Activated CD4-positive, alpha-beta T cell treated with anti-CD3 and anti-CD28 coated beads, Interleukin-2, amount 50 U/mL, for 4 hours (primary cell): ENCODE measurements at regions not wholly inside any gene's neighbourhood (a gene's known extent, or its start where the extent isn't known, plus 50 kb on each side); places are given as distances from the start of the nearest gene placed in this dataset.

Source experiments
- DNase-seq, 2 experiments: peaks; one replicate each; pipeline ENCODE4 v3.0.0-alpha.2; 2020

DNA sequence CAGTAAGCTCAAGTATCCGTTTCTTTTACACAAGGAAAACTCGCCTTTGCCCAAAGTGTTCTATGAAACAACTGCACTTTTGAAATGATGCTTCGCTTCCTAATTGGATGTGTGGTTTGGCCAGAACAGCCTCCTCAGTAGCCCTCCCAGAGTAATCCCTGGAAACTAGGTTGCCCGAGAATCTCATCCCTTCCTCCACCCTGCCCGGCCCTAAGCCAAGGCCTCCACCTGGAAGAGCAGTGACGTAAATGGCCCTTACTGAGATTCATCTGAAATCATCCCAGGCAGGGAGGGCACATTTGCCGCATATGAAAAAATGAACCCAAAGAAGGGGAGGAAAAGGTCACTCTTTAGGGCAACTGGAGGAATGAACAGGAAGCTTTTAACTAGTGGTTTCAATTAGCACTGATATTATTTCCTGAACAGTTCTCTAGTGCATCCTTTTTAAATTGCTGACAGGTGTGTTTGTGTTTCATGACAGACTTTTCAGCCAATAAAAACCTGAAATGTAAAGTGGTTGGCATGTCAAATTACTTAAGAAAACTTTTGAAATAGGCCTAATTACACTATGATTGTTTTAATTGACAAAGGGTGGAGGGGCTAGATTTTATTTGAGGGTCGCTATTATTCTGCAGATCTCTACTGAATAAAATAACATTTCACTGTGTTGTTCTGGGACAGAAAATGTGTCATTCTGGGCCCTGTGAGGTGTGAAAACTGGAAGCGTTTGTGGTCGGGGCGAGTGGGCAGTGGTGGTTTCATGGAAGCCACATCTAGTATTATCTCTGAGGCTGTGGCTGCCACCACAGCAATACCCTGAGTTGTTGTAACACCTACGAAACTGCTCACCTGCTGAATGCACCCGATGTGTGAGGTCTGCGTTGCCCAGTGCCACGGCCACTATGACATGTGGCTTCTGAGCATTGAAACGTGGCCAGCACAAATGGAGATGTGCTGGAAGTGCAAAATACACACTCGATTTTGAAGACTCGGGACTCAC is 112.1 kb downstream of the ZIC5 start:
- DNase-seq = peak; percentile 3 to 18

GRCh38 chr13:99857738-99858137 is 113.8 kb downstream of the ZIC5 start:
- no peak for DNase-seq

DNA sequence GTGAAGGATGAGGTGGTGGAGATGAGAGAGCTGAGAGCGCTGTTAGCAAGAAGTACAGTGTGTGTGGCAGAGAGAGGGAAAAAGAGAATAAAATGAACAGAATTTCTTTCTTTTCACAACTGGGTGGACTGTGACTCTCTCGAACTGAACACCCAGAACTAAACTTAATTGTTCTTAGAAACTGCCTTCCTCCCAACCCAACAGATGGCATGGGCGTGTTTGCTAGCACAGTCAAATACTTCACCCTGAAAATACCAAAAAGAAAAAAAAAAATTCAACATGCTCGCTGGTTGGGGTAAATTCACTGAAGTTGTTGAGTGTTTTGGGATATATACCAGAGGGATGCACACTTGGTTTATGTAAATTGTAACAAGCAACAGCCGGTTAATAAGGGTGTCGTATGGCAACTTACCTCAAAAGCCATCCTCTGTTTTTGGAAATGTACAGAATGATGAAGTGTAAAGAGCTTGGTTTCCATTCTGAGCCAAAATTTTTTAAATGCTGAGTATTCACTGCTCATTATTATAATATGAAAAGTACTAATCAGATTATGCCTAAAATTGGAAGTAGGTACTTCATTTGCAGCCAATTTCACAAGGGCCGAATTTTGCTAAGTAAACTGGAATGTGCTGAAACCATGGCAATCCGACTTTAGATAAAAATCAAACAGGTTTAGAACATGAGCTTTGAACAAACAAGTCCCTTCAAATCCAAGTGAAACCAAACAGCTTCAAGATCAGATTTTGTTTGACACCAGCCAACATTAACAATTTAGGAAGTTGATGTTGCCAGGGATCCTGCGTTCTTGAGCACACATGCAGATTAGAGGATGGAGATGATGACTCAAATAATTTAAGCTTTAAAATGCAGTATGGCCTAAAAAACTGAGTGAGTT is 115.8 kb downstream of the ZIC5 start:
- no peak for DNase-seq

DNA sequence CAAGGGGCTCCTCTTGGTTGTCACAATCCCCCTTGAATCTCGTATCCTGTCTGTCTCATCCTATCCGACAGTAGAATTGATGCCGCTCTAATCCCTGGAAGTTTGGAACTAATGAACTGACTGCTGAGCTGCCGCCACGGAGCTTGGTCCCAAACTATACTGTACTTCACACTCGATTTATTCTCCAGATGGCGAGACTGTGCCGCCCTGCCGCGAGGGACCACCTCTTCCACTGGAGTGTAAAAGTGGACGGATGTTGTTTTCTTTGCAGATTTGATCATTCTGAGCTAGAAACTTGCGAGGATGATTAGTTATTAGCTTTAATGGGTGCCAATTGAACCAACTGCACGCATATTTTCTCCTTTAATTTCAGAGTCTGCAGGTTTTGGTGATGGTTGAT is 117.2 kb downstream of the ZIC5 start:
- no peak for DNase-seq

DNA sequence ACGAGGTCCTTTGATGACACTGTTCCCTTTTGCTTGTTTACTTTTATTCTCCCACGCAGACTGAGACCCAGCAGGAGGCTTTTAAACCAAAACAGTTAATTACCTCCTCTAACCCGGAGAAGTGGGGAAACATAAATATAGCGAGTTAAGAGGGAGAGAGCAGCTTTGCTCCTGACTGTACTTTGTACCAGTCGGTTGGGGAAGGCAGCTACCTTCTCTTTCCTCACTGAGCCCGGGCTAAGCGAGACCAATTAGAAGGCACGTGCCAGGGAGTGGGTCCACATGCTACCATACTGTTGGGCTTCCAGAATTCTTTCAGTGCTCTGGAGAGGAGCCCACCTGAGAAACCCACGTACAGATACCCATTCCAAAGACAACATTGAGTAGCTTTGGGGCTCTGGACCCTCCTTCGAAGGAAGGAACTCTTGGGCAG is 124.2 kb downstream of the ZIC5 start:
- no peak for DNase-seq

GRCh38 chr13:99845161-99845874 is 126.2 kb downstream of the ZIC5 start:
- no peak for DNase-seq

- no peak for DNase-seq
Observed at GRCh38 chr13:99844421-99844820, 127.1 kb downstream of the ZIC5 start.

DNA sequence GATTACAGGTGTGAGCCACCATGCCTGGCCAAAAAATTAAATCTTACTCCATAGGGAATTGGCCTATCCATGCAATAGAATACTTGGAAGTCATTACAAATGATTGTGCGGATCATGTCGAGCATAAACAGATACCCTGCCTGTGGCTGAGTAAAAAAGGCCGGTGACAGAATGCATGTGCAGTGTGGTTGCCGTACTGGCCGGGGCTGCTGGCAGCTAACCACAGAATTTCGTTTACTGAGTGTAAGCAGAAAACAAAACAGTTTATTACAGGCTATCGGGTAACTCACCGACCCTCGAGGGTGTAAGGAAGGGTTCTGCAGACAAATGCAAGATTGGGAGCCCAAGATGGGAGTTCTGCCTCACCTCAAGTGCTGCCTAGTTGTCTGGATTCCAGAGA is 127.7 kb downstream of the ZIC5 start:
- no peak for DNase-seq

- DNase-seq = no peak
Observed at GRCh38 chr13:99842405-99842804, 129.2 kb downstream of the ZIC5 start.

GRCh38 chr13:99836291-99836690 is 135.3 kb downstream of the ZIC5 start:
- DNase-seq = no peak

- no peak for DNase-seq
Observed at GRCh38 chr13:99835442-99835841, 136.1 kb downstream of the ZIC5 start.

GRCh38 chr13:99834246-99834645 is 137.3 kb downstream of the ZIC5 start:
- no peak for DNase-seq

- DNase-seq = no peak
Observed at GRCh38 chr13:99832347-99832746, 139.2 kb downstream of the ZIC5 start.

DNA sequence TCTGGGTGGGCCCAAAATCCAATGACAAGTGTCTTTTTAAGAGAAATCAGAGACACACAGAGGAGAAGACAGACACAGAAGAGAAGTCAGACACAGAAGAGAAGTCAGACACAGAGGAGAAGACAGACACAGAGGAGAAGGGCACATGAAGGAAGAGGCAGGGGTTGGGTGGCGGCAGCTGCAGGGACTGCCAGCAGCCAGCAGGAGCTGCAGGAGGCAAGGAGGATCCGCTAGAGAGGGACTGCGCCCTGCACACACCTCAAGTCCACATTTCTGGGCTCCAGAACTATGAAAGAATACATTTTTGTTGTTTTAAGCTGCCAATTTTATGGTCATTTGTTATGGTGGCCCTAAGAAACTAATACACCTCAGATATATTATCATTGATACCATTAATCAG is 140.6 kb downstream of the ZIC5 start:
- no peak for DNase-seq

DNA sequence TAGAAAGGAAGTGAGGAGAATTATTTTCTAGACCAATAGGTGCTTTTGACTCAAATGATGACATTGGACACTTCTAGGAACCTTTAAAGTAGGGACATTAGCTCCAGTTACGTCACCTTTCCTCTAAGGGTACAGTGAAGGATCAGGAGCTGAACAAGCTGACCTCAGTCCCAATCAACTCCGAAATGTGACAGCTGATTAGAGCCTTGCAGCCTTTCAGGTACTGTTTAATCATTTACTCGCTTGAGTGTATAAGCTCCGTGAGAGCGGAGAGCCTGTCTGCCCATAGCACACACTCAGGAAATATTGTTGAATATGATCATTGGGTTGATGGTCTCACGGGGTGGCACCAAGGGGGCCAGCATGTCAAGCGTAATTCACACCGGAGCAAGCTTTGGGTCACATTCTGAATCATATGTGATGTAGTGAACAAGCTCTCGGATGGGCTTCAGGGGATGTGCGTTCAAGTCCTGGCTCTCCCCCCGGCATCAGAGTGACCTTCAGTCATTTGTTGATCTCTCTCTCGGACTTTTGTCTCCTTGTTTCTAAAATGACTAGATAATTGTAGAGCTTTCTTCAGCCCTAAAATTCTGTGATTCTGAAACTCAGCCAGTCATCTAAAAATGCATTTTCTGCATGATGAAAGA is 141.9 kb downstream of the ZIC5 start:
- DNase-seq = no peak

DNA sequence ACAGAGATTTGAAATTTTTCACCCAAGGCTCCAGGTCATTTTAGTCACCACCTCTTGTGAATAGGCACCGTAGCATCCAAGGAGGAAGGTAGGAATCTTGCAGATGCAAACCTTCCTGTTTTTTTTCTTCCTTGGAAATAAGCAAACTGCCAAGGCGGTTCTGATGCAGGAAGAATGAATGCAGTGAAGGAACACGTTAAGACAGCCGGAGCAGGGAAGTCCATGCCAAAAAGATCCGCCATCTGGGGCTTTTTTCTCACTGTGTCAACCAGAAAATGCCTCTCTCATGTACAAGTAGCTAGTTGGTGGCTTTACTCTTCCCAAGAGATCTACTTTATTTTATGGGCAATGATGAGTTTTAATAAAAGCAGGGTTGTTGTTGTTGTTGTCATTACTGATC is 142.4 kb downstream of the ZIC5 start:
- no peak for DNase-seq

DNA sequence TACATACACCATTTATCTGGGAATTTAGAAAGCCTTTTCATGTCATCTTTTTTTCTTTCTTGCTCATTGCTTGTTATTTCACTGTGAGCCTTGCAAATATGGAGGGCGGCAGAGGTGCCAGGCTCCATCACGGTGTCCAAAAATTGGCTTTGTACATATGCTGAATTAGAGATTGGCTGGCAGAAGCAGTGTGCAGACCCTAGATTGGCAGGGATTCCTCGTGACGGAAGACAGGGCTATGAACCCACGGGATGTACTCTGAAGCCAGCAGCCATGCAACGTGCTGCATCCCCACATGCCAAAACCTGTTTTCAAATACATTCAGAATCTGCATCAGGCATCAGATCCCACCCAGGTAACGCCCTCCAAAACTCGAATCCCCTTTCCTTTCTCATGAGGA is 142.8 kb downstream of the ZIC5 start:
- DNase-seq = no peak

DNA sequence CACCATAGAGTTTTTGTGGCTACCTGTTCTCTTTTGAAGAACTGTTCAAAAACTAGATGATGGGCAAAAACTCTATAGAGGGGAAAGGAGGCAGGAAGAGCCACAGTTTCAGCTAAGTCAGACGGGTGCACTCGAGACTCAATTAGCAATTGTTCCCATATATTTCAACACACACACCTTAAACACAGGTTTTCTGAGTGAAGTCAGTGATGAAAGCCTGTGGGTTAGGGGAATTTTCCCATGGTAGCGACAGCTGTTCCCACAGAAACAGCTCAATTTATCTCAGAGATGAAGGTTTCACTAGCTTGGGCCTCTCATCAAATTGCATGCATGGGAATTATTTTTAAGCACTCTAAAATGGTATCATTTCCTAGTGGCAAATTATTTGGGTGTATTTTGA is 143.4 kb downstream of the ZIC5 start:
- no peak for DNase-seq

DNA sequence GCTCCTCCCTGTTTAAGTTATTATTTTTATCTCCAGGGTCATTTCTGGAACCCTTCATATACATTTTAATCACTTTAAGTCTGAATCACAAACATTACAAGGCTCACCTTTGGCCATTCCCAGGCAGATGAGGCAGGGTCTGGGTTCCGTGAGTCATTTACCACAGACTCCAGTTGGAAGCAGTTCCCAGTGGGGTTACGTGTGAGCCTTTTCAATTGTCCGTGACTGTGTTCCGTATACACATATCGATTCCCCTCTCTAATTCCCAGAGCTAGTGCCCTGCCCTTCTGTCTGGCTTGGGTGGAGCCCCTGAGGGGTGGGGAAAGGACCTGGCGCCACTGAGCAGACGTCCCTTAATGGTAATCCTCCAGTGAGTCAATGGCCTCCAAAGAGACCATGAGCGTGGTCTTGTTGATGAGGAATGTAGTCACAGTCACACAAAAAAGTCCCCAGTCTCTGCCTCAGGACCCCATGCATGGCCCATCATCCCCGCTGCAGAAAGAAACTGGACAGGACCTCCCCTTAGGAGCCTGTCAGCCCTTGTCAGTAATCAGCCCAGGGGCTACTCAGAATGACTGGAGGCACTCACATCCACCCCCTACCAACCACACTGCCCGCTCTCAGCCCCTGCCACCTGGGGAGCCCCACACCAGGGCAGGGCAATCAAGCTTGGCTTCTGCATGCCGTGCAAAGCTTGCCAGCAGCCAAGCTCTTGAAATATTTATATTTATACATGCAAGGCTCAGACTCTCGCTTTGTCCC is 144.4 kb downstream of the ZIC5 start:
- no peak for DNase-seq

GRCh38 chr13:99823961-99824360 is 147.6 kb downstream of the ZIC5 start:
- DNase-seq = no peak

- DNase-seq = no peak
Observed at GRCh38 chr13:99822820-99823219, 148.7 kb downstream of the ZIC5 start.

DNA sequence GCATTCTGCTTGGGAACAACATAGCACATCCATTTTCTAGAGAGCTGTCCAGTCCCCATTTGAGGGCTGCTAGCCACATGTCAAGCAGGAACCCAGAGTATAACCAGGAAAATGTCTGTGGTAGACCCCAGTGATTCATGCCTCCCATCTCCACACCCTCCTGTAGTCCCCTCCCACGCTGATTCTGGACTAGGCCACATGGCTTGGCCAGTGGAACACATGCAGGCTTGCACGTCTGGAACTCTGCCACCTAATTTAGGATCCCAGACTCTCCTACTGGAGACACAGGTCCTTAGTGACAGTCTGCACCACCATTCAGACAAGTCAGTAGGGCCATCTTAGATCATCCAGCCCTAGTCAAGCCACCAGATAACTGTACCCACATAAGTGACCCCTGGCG is 149.8 kb downstream of the ZIC5 start:
- DNase-seq = no peak
